ENCODE measurements at regions not wholly inside any gene's neighbourhood (a gene's known extent, or its start where the extent isn't known, plus 50 kb on each side); places are given as distances from the start of the nearest gene placed in this dataset.

- intact Hi-C loops (cut with DNase I): no loop called here
- Histone ChIP-seq H3K4me3 (no peak overlapping the region), H3K4me1 (no peaks in the 10 kb centered on the region), H3K36me3 (no peaks in the 10 kb centered on the region), H3K27ac (no peak overlapping the region), H3K9me3 (no peaks in the 10 kb centered on the region), H3K27me3 (no peaks in the 10 kb centered on the region)
- no peak for DNase-seq
- WGBS, 2 donors: 93 to 94% methylated on average over 4 of the region's 4 CpGs
- TF ChIP-seq POLR2A (IDR thresholded peaks at IDR 0.05) (no peak), CTCF (IDR thresholded peaks at IDR 0.05) (no peak), EP300 (IDR thresholded peaks at IDR 0.05) (no peak)
Measured at GRCh38 chr9:14538526-14538925, 154.7 kb downstream of the ZDHHC21 start.

- no peak for DNase-seq
- H3K27ac ChIP-seq: no peak overlapping the region
- H3K27me3 ChIP-seq: no peaks in the 10 kb centered on the region
- H3K36me3 ChIP-seq: no peaks in the 10 kb centered on the region
- WGBS, 2 donors: 68 to 81% methylated on average over 12 of the region's 12 CpGs
- intact Hi-C loops (cut with DNase I): no loop called here
- H3K9me3 ChIP-seq: no peaks in the 10 kb centered on the region
- no peak overlapping the region for H3K4me3 ChIP-seq
- TF ChIP-seq EP300 (IDR thresholded peaks at IDR 0.05) (no peak), POLR2A (IDR thresholded peaks at IDR 0.05) (no peak), CTCF (IDR thresholded peaks at IDR 0.05) (no peak), POLR2AphosphoS5 (IDR thresholded peaks at IDR 0.05) (no peak)
- peaks cover 0 to 4% (median 0%) of the 10 kb centered on the region in 4 donors for H3K4me1 ChIP-seq
Measured at GRCh38 chr9:14535161-14535955, 157.9 kb downstream of the ZDHHC21 start.

GRCh38 chr9:14533867-14534640, 159.2 kb downstream of the ZDHHC21 start:
- 59 to 62% methylated on average over 20 of the region's 20 CpGs for WGBS, 2 donors
- no peak overlapping the region for H3K27ac ChIP-seq

GRCh38 chr9:14532456-14533115, 160.6 kb downstream of the ZDHHC21 start:
- H3K27ac ChIP-seq: no peak overlapping the region
- H3K9me3 ChIP-seq: no peaks in the 10 kb centered on the region
- H3K27me3 ChIP-seq: no peaks in the 10 kb centered on the region
- no peak for DNase-seq
- intact Hi-C loops (cut with DNase I): no loop called here
- TF ChIP-seq EP300 (IDR thresholded peaks at IDR 0.05) (no peak), CTCF (IDR thresholded peaks at IDR 0.05) (no peak), POLR2AphosphoS5 (IDR thresholded peaks at IDR 0.05) (no peak), POLR2A (IDR thresholded peaks at IDR 0.05) (no peak)
- 72 to 80% methylated on average over 7 of the region's 7 CpGs for WGBS, 2 donors
- H3K36me3 ChIP-seq: no peaks in the 10 kb centered on the region
- peaks cover 0 to 15% (median 0%) of the 10 kb centered on the region in 4 donors for H3K4me1 ChIP-seq
- no peak overlapping the region for H3K4me3 ChIP-seq

More at GRCh38 chr9:14533867-14534640, 159.2 kb downstream of the ZDHHC21 start:
- H3K27me3 ChIP-seq: no peaks in the 10 kb centered on the region
- no peaks in the 10 kb centered on the region for H3K36me3 ChIP-seq
- no peak overlapping the region for H3K4me3 ChIP-seq
- intact Hi-C loops (cut with DNase I): no loop called here
- peaks cover 0 to 15% (median 0%) of the 10 kb centered on the region in 4 donors for H3K4me1 ChIP-seq
- DNase-seq: no peak
- TF ChIP-seq EP300 (IDR thresholded peaks at IDR 0.05) (no peak), POLR2A (IDR thresholded peaks at IDR 0.05) (no peak), CTCF (IDR thresholded peaks at IDR 0.05) (no peak), POLR2AphosphoS5 (IDR thresholded peaks at IDR 0.05) (no peak)
- H3K9me3 ChIP-seq: no peaks in the 10 kb centered on the region
